ENCODE measurements at regions not wholly inside any gene's neighbourhood (a gene's known extent, or its start where the extent isn't known, plus 50 kb on each side); places are given as distances from the start of the nearest gene placed in this dataset.

GRCh38 chr6:139426795-139427194 is 52.3 kb upstream of the CITED2 start:
- TF ChIP-seq CTCF (IDR thresholded peaks at IDR 0.05), result no peak
- TF ChIP-seq EZH2 (IDR thresholded peaks at IDR 0.05), result no peak
